ENCODE measurements at regions not wholly inside any gene's neighbourhood (a gene's known extent, or its start where the extent isn't known, plus 50 kb on each side); places are given as distances from the start of the nearest gene placed in this dataset.

GRCh38 chr2:195410074-195410671, 246.9 kb upstream of the SLC39A10 start:
- TF ChIP-seq CTCF (IDR thresholded peaks at IDR 0.05) = no peak
- Histone ChIP-seq H3K4me3 (ENCODE audit: low read depth in 1 of 2, low read length in 1 of 2) (no peak overlapping the region), H3K27ac (no peak overlapping the region), H3K36me3 (no peaks in the 10 kb centered on the region), H3K4me1 (ENCODE audit: control insufficient read depth in 1 of 2, insufficient read depth in 1 of 2, low read depth in 1 of 2, low read length in 1 of 2) (no peaks in the 10 kb centered on the region), H3K9me3 (no peaks in the 10 kb centered on the region), H3K27me3 (no peaks in the 10 kb centered on the region)

GRCh38 chr2:195408811-195409210, 248.2 kb upstream of the SLC39A10 start:
- H3K9me3 ChIP-seq = no peaks in the 10 kb centered on the region
- no peaks in the 10 kb centered on the region for H3K4me1 ChIP-seq (ENCODE audit: control insufficient read depth in 1 of 2, insufficient read depth in 1 of 2, low read depth in 1 of 2, low read length in 1 of 2)
- H3K27me3 ChIP-seq = no peaks in the 10 kb centered on the region
- no peak for TF ChIP-seq CTCF (IDR thresholded peaks at IDR 0.05)
- H3K27ac ChIP-seq = no peak overlapping the region
- H3K4me3 ChIP-seq (ENCODE audit: low read depth in 1 of 2, low read length in 1 of 2) = no peak overlapping the region
- H3K36me3 ChIP-seq = no peaks in the 10 kb centered on the region

GRCh38 chr2:195408196-195408595, 248.8 kb upstream of the SLC39A10 start:
- Histone ChIP-seq H3K27me3 (no peaks in the 10 kb centered on the region), H3K36me3 (no peaks in the 10 kb centered on the region), H3K27ac (no peak overlapping the region), H3K4me3 (ENCODE audit: low read depth in 1 of 2, low read length in 1 of 2) (no peak overlapping the region), H3K4me1 (ENCODE audit: control insufficient read depth in 1 of 2, insufficient read depth in 1 of 2, low read depth in 1 of 2, low read length in 1 of 2) (no peaks in the 10 kb centered on the region), H3K9me3 (no peaks in the 10 kb centered on the region)
- no peak for TF ChIP-seq CTCF (IDR thresholded peaks at IDR 0.05)

- H3K4me3 ChIP-seq (ENCODE audit: low read depth in 1 of 2, low read length in 1 of 2) = no peak overlapping the region
- TF ChIP-seq CTCF (IDR thresholded peaks at IDR 0.05) = no peak
- H3K9me3 ChIP-seq = no peaks in the 10 kb centered on the region
- H3K27ac ChIP-seq = no peak overlapping the region
- H3K4me1 ChIP-seq (ENCODE audit: control insufficient read depth in 1 of 2, insufficient read depth in 1 of 2, low read depth in 1 of 2, low read length in 1 of 2) = no peaks in the 10 kb centered on the region
- no peaks in the 10 kb centered on the region for H3K27me3 ChIP-seq
- H3K36me3 ChIP-seq = no peaks in the 10 kb centered on the region
Observed at GRCh38 chr2:195407783-195408182, 249.2 kb upstream of the SLC39A10 start.

GRCh38 chr2:195406886-195407603, 250.0 kb upstream of the SLC39A10 start:
- Histone ChIP-seq H3K36me3 (no peaks in the 10 kb centered on the region), H3K9me3 (no peaks in the 10 kb centered on the region), H3K27me3 (no peaks in the 10 kb centered on the region), H3K27ac (no peak overlapping the region), H3K4me3 (ENCODE audit: low read depth in 1 of 2, low read length in 1 of 2) (no peak overlapping the region), H3K4me1 (ENCODE audit: control insufficient read depth in 1 of 2, insufficient read depth in 1 of 2, low read depth in 1 of 2, low read length in 1 of 2) (no peaks in the 10 kb centered on the region)
- no peak for TF ChIP-seq CTCF (IDR thresholded peaks at IDR 0.05)
